GM18499 (cell line): ENCODE measurements at regions not wholly inside any gene's neighbourhood (a gene's known extent, or its start where the extent isn't known, plus 50 kb on each side); places are given as distances from the start of the nearest gene placed in this dataset.
"Not testable (repeated sequence)": the region's sequence is repeated elsewhere in the genome, so short reads cannot be mapped to it uniquely, and the experiment has no call there.

ENCODE experiments used
- ATAC-seq: cut with Tn5 transposase; IDR thresholded peaks from one replicate; pipeline ENCODE4 v1.9.1; 2021; ENCODE audit warnings: moderate number of reproducible peaks; ENCODE audit not compliant: insufficient read depth, unreplicated experiment

- no peak for ATAC-seq
Observed at GRCh38 chr9:99466781-99467180, 244.7 kb downstream of the SEC61B start.

DNA sequence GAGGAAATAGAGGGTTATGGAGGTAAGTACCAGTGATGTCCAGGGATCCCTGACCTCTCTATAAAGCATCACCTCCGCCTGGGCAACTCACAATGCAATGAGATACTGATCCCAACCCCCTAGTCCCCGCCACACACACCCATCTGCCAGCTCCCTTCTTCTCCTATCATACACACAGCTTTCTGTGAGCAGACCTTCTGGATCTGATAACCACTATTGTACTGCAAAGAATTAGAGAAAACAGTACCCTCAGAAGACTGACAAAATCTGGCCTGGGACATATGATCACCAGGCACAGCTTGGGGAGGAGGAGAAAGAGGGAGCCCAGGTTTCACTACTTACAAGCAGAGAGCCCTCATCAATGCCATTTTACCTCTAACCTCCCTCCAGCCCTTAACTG, 249.0 kb downstream of the SEC61B start:
- ATAC-seq, result no peak

- ATAC-seq, result no peak
Observed at GRCh38 chr9:99472240-99472915, 250.3 kb downstream of the SEC61B start.

GRCh38 chr9:99472916-99473245, 250.8 kb downstream of the SEC61B start:
- no peak for ATAC-seq

DNA sequence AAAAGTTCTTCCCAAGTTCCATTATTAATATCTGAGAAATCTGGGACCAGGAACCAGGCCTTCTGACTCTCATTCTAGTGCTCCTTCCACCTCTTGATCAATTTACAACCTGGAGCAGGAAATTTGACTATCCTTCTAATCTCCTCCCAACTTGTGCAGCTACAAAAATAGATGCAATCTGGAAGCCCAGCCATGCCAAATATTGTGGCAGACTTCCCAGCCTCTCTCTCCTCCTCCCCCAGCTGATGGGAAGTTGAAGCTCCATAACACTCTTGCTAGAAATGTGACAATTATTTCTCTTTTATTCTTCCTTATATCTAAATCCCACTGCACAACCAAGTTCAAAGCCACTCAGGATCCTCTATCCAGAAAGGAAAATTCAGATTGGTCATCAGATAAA, 252.1 kb downstream of the SEC61B start:
- no peak for ATAC-seq

- ATAC-seq, result no peak
Observed at GRCh38 chr9:99475401-99476065, 253.5 kb downstream of the SEC61B start.

DNA sequence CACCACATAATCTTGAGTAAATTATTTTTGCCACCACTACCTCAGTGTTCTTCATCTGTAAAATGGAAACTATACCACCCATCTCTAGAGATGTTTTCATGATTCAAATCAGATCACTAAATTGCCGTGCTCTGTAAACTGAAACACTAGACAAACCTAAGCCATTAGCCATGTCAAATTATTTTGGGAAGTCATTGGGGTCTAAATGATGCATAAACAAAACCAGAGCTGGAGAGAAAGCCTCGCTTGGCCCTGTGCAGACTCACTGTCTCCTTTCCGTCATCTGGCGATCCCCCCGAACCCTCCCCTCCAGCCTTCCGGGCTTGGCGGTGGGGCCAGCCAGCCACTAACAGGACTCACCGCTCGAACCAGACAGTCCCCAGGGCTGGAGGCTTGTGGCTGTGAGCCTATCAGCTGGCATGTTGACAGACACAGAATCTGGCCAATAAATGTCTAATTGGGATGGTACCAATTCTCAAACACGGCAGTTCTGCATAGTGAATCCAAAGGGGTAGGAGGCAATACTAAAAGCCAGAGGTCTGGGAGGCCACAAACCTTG, 256.5 kb downstream of the SEC61B start:
- ATAC-seq, result no peak

GRCh38 chr9:99479929-99480328, 257.8 kb downstream of the SEC61B start:
- ATAC-seq, result no peak

- ATAC-seq, result no peak
Observed at GRCh38 chr9:99485459-99485858, 263.4 kb downstream of the SEC61B start.

- no peak for ATAC-seq
Observed at GRCh38 chr9:99486684-99487083, 264.6 kb downstream of the SEC61B start.

DNA sequence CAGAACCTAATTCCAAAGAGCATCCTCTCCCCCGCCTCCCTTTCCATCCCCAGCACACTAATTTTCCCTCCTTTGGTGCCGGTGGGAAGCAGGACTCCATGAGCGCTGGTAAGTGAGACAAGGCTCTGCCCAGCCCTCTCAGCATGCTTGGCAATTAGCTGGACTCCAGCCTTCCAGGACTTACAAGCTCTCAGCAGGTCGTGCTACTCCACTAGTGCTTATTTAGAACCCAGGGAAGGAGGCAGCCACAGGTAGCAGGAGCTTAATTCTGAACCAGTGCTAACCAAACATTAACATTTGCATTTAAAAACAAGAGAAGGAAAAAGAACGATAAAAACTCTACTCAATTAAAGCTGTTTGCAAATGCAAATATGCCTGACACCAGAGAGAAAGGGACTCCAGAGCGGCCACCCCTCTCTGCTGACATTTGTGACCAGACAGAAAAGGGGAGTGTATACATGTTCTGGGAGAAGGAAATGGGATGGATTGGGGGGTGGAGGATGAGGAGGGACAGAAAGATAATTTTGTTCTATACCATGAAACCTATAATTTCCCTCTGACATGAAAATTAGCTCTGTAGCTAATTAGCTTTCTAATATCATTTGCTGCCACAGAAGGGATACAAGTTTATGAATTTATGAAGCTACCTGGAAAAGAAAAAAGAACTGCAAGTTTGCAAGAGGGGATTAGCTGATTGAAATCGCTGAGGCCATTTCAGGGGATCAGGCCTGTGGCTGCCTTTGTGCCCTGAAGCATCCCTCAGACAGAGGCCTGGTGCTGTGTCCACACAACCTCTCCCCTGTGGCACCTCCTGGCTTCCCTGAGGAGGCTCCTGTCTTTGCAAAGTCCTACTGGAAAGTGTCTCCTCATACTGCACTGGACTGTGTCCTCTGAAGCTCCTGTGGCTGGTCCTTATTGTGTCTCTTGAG, 266.3 kb downstream of the SEC61B start:
- ATAC-seq, result no peak

DNA sequence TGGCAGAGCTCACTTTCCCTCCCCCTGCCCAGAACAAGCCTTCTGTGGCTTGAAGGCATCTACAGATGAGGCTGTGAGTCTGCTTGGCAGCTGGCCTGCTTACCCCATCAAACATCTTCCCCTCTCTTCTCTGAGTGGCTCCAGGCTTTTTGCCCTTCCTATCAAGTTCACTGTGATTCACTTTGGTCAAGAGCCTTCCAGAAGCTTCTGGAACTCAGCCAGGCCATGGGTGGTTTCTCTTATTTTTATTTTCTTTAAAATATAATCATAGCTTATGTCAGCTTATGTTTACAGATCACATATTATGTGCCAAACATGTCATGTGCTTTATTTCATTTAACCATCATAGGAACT, 267.0 kb downstream of the SEC61B start:
- ATAC-seq, result no peak

- no peak for ATAC-seq
Observed at GRCh38 chr9:99490729-99491128, 268.6 kb downstream of the SEC61B start.

GRCh38 chr9:99491408-99492158, 269.5 kb downstream of the SEC61B start:
- ATAC-seq, result no peak

DNA sequence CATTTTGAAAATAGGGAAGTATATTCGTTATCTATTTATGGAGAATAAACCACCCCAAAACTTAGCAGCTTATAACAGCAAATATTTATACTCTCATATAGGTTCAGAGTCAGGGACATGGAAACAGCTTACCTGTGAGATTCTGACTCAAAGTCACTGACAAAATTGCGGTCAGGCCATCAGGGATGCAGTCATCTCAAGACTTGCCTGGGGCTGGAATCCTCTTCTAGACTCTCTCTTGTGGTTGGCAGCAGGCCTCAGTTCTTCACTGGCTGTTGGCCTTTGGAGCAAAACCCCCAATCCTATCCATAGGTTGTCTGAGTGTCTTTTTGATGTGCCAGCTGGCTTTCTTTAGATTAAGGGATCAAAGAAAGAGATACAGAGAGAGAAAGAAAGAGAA, 275.6 kb downstream of the SEC61B start:
- ATAC-seq, result no peak

DNA sequence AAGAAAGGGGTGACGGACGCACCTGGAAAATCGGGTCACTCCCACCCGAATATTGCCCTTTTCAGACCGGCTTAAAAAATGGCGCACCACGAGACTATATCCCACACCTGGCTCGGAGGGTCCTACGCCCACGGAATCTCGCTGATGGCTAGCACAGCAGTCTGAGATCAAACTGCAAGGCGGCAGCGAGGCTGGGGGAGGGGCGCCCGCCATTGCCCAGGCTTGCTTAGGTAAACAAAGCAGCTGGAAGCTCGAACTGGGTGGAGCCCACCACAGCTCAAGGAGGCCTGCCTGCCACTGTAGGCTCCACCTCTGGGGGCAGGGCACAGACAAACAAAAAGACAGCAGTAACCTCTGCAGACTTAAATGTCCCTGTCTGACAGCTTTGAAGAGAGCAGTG, 276.9 kb downstream of the SEC61B start:
- ATAC-seq, result not testable (repeated sequence)

DNA sequence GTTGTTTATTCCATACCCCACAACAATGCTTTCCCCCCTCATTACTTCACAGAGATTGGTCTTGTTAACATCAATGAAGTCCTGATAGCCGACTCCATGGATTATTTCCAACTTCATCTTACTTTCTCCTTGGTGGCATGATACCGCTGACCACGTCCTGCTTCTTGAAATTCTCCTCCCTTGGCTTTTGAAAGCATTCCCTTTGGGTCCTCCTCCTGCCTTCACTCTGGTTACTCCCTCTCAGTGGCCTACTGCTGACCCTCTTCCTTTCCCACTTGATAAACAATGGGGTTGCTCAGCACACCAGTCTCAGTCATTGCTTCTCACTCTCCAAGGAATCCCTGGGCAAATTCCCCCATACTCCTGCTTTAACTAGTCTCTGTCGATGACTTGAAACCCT, 283.9 kb downstream of the SEC61B start:
- ATAC-seq, result no peak

DNA sequence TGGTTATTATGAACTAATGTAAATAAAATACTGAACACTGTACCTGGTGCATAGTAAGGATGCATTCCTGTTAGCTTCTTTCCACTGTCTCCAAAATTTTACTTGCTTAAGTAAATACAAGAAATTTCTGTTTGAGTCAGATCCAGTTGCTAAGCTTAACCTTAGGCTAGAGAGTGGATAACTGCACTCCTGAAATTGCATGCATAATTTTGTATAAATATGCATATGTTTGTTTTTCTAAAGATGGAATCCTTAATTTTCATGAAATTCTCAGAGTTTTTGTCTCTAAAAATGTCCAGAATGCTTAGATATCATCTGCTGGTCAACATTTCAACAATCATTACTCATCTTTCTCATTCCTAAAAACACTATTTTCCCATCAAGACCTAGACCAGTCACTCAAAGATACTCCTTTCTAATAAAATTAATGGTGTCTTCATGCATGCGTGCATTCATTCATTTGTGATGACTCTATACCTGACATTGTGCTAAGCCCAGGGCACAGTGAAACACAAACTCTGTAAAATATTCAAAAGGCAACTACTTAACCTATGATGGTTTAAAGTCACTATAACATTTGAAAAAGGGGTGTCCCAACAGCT, 284.8 kb downstream of the SEC61B start:
- ATAC-seq, result no peak

DNA sequence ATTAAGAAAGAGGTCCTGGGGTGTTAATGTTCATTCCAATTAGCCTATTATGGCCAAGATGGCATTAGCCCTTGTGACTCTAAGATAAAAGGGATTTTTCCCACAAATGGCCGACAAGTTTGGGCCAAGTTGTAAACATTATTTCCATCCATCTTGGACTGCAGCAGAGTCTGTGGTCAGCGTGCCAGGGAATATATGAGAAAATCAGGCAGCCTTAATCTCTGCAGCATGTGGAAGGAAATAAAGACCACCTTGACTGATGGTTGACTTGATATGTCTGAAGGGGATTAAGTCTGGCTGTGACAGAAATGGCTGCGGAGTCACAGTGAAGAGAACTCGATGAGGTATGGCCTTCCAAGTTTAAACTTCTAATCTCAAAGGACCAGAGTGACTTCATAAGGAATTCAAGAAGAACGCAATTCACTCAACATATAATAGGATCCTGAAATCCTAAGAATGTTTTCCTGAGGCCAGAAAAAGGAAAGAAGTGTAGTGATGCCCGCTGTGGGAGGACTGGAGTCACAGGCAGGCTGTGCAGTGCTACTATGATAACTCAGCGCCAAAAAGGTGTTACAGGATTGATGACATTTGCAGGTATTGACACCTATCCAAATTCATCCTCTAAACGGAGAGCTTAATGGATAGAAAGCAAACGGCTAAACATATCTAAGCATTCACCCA, 287.1 kb downstream of the SEC61B start:
- ATAC-seq, result no peak
